ENCODE measurements at regions not wholly inside any gene's neighbourhood (a gene's known extent, or its start where the extent isn't known, plus 50 kb on each side); places are given as distances from the start of the nearest gene placed in this dataset.

GRCh38 chr5:152990217-152990616 lies 500.3 kb upstream of the GRIA1 start:
- H3K4me3 ChIP-seq (ENCODE audit: low read depth, low read length) = no peak overlapping the region
- ChIA-PET POLR2A (no interaction called here), CTCF (no interaction called here)
- no peak for TF ChIP-seq CTCF (IDR thresholded peaks at IDR 0.05; ENCODE audit: insufficient read depth, low read length, missing control alignments)
- no peak for DNase-seq (ENCODE audit: low read depth, low spot score)

GRCh38 chr5:152990649-152991048 lies 499.8 kb upstream of the GRIA1 start:
- H3K4me3 ChIP-seq (ENCODE audit: low read depth, low read length) = no peak overlapping the region
- POLR2A ChIA-PET = no interaction called here
- no peak for DNase-seq (ENCODE audit: low read depth, low spot score)
- TF ChIP-seq CTCF (IDR thresholded peaks at IDR 0.05; ENCODE audit: insufficient read depth, low read length, missing control alignments) = no peak
- CTCF ChIA-PET = no interaction called here

- no peak for TF ChIP-seq CTCF (IDR thresholded peaks at IDR 0.05; ENCODE audit: insufficient read depth, low read length, missing control alignments)
- H3K4me3 ChIP-seq (ENCODE audit: low read depth, low read length) = no peak overlapping the region
- ChIA-PET CTCF (no interaction called here), POLR2A (no interaction called here)
- DNase-seq (ENCODE audit: low read depth, low spot score) = no peak
These were observed 496.3 kb upstream of the GRIA1 start for GRCh38 chr5:152994033-152994680.

- no peak for TF ChIP-seq CTCF (IDR thresholded peaks at IDR 0.05; ENCODE audit: insufficient read depth, low read length, missing control alignments)
- POLR2A ChIA-PET = no interaction called here
- no peak overlapping the region for H3K4me3 ChIP-seq (ENCODE audit: low read depth, low read length)
- CTCF ChIA-PET = no interaction called here
- no peak for DNase-seq (ENCODE audit: low read depth, low spot score)
These were observed 495.2 kb upstream of the GRIA1 start for GRCh38 chr5:152995214-152995725.

- H3K4me3 ChIP-seq (ENCODE audit: low read depth, low read length) = no peak overlapping the region
- CTCF ChIA-PET = no interaction called here
- TF ChIP-seq CTCF (IDR thresholded peaks at IDR 0.05; ENCODE audit: insufficient read depth, low read length, missing control alignments) = no peak
- POLR2A ChIA-PET = no interaction called here
- DNase-seq (ENCODE audit: low read depth, low spot score) = no peak
These were observed 484.8 kb upstream of the GRIA1 start for GRCh38 chr5:153005711-153006110.

- no peak for TF ChIP-seq CTCF (IDR thresholded peaks at IDR 0.05; ENCODE audit: insufficient read depth, low read length, missing control alignments)
- DNase-seq (ENCODE audit: low read depth, low spot score) = no peak
- H3K4me3 ChIP-seq (ENCODE audit: low read depth, low read length) = no peak overlapping the region
- CTCF ChIA-PET = no interaction called here
- POLR2A ChIA-PET = no interaction called here
These were observed 483.8 kb upstream of the GRIA1 start for GRCh38 chr5:153006681-153007080.
